Peyer's patch (tissue), 4 donors: ENCODE measurements at regions not wholly inside any gene's neighbourhood (a gene's known extent, or its start where the extent isn't known, plus 50 kb on each side); places are given as distances from the start of the nearest gene placed in this dataset.

Experiments
- CTCF ChIP-seq, 6 experiments: fragments of 450-650 bp in 4 of 6; fragments of 200-600 bp in 2 of 6; sonication (generic) in 1 of 6; IDR thresholded peaks; one replicate each; pipeline ENCODE4 v1.5.1; 2017 to 2019; ENCODE audit warnings: antibody characterized with exemption in 6 of 6, mild to moderate bottlenecking in 3 of 6, moderate library complexity in 1 of 6
- POLR2A ChIP-seq, 2 donors: fragments of 450-650 bp; IDR thresholded peaks; one replicate each; pipeline ENCODE4 v1.5.1; 2017; ENCODE audit warnings: antibody characterized with exemption in 2 of 2, mild to moderate bottlenecking in 2 of 2, moderate library complexity in 2 of 2

GRCh38 chrX:121238093-121238492 is 190.7 kb downstream of the GLUD2 start:
- no peak for TF ChIP-seq CTCF (IDR thresholded peaks at IDR 0.05)
- TF ChIP-seq POLR2A (IDR thresholded peaks at IDR 0.05) = no peak
